Thyroid gland (tissue), 4 donors: ENCODE measurements at regions not wholly inside any gene's neighbourhood (a gene's known extent, or its start where the extent isn't known, plus 50 kb on each side); places are given as distances from the start of the nearest gene placed in this dataset.

Experiments used
- POLR2A ChIP-seq, 2 donors: fragments of 450-650 bp; IDR thresholded peaks; one replicate each; pipeline ENCODE4 v1.6.1; 2017; ENCODE audit warnings: antibody characterized with exemption in 2 of 2, mild to moderate bottlenecking in 2 of 2, moderate library complexity in 1 of 2
- TF ChIP-seq, protein P1 (sequence below), 6 experiments: fragments of 200-600 bp in 3 of 6; fragments of 450-650 bp in 3 of 6; sonication (generic) in 3 of 6; IDR thresholded peaks; one replicate each; pipeline ENCODE4 v1.5.1; 2016 to 2019; ENCODE audit warnings: antibody characterized with exemption in 6 of 6, mild to moderate bottlenecking in 2 of 6, inconsistent platforms in 1 of 6, moderate library complexity in 1 of 6

DNA sequence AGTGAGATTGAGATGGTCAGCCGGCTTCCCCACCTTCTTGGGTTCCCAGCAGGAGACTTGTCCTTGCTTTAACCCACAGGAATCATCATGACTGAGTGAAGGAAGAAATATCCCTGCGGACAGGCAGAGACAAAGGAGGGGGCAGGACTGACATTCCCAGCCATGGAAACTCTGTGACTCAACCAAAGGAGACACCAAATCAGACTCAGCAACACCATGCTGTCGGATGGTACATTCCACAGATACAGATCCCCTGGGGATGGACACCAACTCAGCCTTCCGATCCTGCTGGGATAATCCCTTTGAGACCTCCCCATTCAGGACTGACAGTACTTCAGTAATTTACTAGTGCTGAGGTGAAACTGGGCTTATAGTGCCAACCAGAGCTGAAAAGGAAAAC lies 518.3 kb downstream of the XIRP2 start:
- TF ChIP-seq, protein P1, sequence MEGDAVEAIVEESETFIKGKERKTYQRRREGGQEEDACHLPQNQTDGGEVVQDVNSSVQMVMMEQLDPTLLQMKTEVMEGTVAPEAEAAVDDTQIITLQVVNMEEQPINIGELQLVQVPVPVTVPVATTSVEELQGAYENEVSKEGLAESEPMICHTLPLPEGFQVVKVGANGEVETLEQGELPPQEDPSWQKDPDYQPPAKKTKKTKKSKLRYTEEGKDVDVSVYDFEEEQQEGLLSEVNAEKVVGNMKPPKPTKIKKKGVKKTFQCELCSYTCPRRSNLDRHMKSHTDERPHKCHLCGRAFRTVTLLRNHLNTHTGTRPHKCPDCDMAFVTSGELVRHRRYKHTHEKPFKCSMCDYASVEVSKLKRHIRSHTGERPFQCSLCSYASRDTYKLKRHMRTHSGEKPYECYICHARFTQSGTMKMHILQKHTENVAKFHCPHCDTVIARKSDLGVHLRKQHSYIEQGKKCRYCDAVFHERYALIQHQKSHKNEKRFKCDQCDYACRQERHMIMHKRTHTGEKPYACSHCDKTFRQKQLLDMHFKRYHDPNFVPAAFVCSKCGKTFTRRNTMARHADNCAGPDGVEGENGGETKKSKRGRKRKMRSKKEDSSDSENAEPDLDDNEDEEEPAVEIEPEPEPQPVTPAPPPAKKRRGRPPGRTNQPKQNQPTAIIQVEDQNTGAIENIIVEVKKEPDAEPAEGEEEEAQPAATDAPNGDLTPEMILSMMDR (IDR thresholded peaks at IDR 0.05), result no peak
- TF ChIP-seq POLR2A (IDR thresholded peaks at IDR 0.05), result no peak
